ENCODE measurements at regions not wholly inside any gene's neighbourhood (a gene's known extent, or its start where the extent isn't known, plus 50 kb on each side); places are given as distances from the start of the nearest gene placed in this dataset.

GRCh38 chr7:80374321-80374720, 137.5 kb downstream of the GNAT3 start:
- no peak for TF ChIP-seq CTCF (IDR thresholded peaks at IDR 0.05)
- TF ChIP-seq POLR2A (IDR thresholded peaks at IDR 0.05): no peak

Data from body of pancreas (tissue), 4 donors.